GM12873 (cell line): ENCODE measurements at regions not wholly inside any gene's neighbourhood (a gene's known extent, or its start where the extent isn't known, plus 50 kb on each side); places are given as distances from the start of the nearest gene placed in this dataset.
A peak's percentile ranks its signal among the peaks of the same experiment; 100 is the strongest.

Experiments
- TF ChIP-seq, protein P1 (sequence below): IDR thresholded peaks from 2 replicates; pipeline ENCODE4 v1.5.1; 2012; ENCODE audit warnings: low read depth, mild to moderate bottlenecking, moderate library complexity, low read length, control low read depth; ENCODE audit not compliant: insufficient read depth; ENCODE audit errors: missing control alignments

DNA sequence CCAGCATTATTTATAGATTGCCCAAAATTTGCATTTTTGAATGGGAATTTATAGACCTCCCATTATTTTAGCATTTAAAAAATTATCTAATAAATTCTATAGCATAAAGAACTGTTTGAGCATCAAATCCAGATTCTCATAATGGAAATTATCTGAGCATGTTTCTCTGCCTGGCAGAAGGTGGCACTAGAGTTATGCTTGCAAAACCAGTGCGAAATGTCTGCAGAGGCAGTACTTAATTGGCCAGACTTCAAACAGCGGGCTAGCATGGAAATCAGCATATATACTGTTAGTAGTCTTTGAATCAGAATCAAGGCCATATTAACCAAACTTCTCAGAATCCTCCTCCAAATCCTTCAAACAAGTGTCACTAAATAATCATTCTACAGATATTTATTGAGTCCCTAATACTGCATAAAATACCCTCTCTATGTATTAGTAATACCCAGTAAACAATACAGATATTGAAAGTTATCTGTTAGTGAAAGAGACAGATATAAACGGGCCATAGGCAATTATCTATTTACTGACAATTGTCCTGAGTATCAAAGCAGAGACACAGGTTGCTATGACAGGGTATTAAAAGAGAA lies 78.7 kb upstream of the DCLK2 start:
- TF ChIP-seq, protein P1, sequence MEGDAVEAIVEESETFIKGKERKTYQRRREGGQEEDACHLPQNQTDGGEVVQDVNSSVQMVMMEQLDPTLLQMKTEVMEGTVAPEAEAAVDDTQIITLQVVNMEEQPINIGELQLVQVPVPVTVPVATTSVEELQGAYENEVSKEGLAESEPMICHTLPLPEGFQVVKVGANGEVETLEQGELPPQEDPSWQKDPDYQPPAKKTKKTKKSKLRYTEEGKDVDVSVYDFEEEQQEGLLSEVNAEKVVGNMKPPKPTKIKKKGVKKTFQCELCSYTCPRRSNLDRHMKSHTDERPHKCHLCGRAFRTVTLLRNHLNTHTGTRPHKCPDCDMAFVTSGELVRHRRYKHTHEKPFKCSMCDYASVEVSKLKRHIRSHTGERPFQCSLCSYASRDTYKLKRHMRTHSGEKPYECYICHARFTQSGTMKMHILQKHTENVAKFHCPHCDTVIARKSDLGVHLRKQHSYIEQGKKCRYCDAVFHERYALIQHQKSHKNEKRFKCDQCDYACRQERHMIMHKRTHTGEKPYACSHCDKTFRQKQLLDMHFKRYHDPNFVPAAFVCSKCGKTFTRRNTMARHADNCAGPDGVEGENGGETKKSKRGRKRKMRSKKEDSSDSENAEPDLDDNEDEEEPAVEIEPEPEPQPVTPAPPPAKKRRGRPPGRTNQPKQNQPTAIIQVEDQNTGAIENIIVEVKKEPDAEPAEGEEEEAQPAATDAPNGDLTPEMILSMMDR = peak; percentile 62

DNA sequence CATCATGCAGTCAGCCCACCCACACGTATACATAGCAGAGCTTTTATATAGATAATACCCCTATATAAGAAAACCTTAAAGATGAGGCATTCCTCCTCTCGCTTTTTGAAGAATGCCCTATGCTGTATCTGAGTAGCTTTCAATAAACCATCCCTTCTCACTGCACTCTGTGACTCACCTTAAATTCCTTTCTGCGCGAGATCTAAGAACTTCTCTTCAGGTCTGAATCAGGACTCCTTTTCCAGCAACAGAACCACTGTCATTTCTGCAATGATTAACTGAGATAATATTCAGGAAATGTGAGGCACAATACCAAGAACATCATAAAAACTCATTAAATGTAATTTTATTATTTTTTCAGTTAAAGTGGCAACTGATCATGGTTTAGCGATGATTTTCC lies 76.4 kb upstream of the DCLK2 start:
- TF ChIP-seq, protein P1 = no peak

DNA sequence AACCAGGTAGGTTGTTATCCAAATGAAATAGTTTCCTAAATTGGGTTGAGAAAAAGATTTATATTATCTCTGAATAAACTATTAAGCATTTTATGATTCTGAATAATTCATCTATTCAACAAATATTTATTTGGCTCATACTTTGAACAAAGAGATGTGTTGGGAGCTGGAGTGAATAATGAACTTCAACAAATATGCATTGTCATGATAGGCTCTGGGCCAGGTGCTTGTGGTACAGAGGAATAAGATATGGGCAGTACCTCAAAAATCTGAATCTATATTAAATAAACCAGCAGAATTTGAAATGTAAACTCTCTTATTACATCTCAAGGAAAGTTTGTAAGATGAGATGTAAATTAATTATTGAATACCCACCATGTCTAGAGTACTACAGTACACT lies 75.7 kb upstream of the DCLK2 start:
- TF ChIP-seq, protein P1 = no peak

DNA sequence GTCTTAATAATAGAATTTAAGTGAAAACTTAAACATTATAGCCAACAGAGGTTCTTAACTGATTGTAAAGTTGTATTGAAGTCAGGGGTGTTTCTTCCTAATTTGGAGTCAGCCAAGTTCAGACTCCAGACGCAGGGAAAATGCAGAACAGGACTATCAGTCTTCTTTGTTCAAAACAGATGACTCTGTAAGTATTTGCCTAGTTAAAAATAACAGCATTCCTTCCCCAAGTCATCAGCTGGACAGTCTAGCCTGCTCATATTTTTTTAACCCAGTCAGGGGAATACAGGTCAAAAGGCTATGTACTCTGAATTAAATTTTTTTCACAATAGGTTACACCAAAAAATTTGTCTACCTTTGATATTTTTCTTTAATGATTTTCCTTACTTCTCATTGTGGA lies 73.8 kb upstream of the DCLK2 start:
- TF ChIP-seq, protein P1 = no peak

DNA sequence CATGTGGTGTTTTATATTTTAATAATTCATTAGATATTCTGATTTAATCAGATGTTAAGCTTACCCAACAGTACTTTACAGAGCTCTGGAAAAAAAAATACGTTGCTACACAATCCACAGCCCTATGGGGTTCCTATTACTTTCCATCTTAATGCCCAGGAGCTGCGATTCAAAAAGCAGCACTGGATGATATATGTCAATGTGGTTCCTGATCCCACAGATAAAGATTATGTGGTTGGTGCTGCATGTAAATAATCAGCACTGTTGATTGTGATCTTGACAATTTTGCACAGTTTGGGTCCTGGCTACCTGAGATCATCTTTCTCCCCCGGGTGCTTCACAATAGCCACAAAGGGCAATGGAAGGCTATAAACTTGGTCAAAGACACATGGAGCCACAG lies 72.7 kb upstream of the DCLK2 start:
- TF ChIP-seq, protein P1 = no peak

DNA sequence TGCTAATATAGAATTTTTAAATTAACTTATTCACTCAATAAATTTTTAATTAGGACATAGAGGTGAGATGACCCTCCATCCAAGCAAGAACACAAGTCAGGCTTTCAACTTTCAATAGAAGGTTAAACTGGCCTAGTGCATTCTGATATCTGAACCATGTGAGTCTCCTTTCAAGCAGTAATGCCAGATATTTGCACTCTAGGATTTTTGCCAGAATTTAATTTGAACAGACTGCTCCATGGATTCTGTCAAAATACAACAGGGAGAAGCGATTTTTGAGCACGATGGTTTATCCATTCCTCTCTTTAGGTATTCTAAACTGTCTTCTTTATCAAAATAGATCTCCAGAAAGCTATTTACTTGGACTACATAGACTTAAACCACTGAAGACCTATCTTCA lies 72.0 kb upstream of the DCLK2 start:
- TF ChIP-seq, protein P1 = no peak

DNA sequence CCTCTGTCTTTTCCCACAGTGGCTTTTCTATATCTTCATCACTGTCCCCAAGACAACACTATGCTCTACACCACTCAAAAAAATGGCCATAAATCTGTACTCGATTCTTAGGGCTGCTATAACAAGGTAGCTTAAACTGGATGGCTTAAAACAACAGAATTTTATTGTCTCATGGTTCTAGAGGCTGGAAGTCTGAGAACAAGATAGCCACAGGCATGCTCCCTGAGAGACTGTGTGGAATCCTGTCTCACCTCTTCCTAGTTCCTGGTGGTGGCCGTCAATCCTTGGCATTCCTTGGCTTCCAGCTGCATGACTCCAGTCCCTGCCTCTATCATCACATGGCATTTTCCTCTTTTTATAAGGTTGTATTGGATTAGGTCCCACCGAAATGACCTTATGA lies 70.7 kb upstream of the DCLK2 start:
- TF ChIP-seq, protein P1 = no peak
